GM19395 (cell line): ENCODE measurements at regions not wholly inside any gene's neighbourhood (a gene's known extent, or its start where the extent isn't known, plus 50 kb on each side); places are given as distances from the start of the nearest gene placed in this dataset.

Experiments
- ATAC-seq: cut with Tn5 transposase; IDR thresholded peaks from one replicate; pipeline ENCODE4 v1.9.1; 2021; ENCODE audit warnings: mild to moderate bottlenecking, moderate library complexity; ENCODE audit not compliant: unreplicated experiment

- ATAC-seq: no peak
Observed at GRCh38 chr12:115108129-115109100, 424.4 kb upstream of the TBX3 start.

- no peak for ATAC-seq
Observed at GRCh38 chr12:115103884-115104883, 420.2 kb upstream of the TBX3 start.

- no peak for ATAC-seq
Observed at GRCh38 chr12:115102450-115102849, 418.5 kb upstream of the TBX3 start.

- ATAC-seq: no peak
Observed at GRCh38 chr12:115101520-115101919, 417.5 kb upstream of the TBX3 start.

GRCh38 chr12:115097416-115097815, 413.4 kb upstream of the TBX3 start:
- ATAC-seq: no peak

- ATAC-seq: no peak
Observed at GRCh38 chr12:115096588-115097397, 412.8 kb upstream of the TBX3 start.

GRCh38 chr12:115095073-115095748, 411.2 kb upstream of the TBX3 start:
- no peak for ATAC-seq

GRCh38 chr12:115094163-115094816, 410.3 kb upstream of the TBX3 start:
- no peak for ATAC-seq

- no peak for ATAC-seq
Observed at GRCh38 chr12:115093261-115093660, 409.3 kb upstream of the TBX3 start.

- ATAC-seq: no peak
Observed at GRCh38 chr12:115090783-115091182, 406.8 kb upstream of the TBX3 start.

- no peak for ATAC-seq
Observed at GRCh38 chr12:115088995-115089841, 405.2 kb upstream of the TBX3 start.

GRCh38 chr12:115088328-115088994, 404.5 kb upstream of the TBX3 start:
- ATAC-seq: no peak

GRCh38 chr12:115085594-115085993, 401.6 kb upstream of the TBX3 start:
- no peak for ATAC-seq

- no peak for ATAC-seq
Observed at GRCh38 chr12:115079760-115080159, 395.8 kb upstream of the TBX3 start.

- no peak for ATAC-seq
Observed at GRCh38 chr12:115078990-115079389, 395.0 kb upstream of the TBX3 start.

GRCh38 chr12:115078334-115078733, 394.4 kb upstream of the TBX3 start:
- no peak for ATAC-seq

- no peak for ATAC-seq
Observed at GRCh38 chr12:115075552-115076170, 391.7 kb upstream of the TBX3 start.

GRCh38 chr12:115074617-115075016, 390.6 kb upstream of the TBX3 start:
- no peak for ATAC-seq
